Activated T-helper 9 cell treated with anti-CD3 and anti-CD28 coated beads, Interleukin-2, amount 50 U/mL, for 16 hours (primary cell): ENCODE measurements at regions not wholly inside any gene's neighbourhood (a gene's known extent, or its start where the extent isn't known, plus 50 kb on each side); places are given as distances from the start of the nearest gene placed in this dataset.

Experiments used
- DNase-seq: peaks from one replicate; pipeline ENCODE4 v3.0.0-alpha.2; 2020; ENCODE audit warnings: low read depth

DNA sequence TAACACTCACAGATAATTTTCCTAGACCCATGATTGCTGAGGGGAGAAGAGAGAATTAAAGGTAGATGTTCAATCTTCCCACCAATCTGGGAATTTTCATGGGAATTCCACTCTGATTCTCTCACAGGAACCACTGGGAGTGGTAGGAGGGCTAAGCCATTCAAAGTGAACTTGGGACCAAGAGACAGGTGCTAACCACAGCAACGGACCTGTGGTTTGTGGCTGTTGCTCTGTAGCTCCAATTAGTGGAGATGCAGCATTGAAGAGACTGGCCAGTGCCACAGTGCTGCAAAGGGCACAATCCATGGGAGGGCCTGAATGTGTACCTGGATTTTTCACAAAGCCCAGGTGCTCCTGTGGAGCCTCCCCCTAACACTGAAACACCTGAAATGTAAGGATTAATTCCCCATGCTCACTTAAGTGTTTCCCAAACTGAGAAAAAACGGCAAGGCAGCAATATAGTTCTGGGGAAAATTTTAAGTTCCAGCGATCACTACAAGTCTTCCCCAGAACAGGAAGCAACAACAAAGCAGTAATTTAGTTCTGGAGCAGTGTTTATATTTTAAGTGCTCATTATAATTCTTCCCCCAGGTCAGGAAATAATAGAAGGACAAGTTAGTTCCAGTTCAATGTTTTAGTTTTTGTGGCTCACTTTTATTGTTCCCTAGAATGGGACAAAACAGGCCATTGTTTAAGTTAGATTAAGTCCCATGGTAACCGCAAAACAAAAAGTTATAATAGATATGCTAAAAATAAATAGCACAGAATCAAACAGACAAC lies 1045.8 kb downstream of the CNTNAP5 start:
- DNase-seq = no peak

DNA sequence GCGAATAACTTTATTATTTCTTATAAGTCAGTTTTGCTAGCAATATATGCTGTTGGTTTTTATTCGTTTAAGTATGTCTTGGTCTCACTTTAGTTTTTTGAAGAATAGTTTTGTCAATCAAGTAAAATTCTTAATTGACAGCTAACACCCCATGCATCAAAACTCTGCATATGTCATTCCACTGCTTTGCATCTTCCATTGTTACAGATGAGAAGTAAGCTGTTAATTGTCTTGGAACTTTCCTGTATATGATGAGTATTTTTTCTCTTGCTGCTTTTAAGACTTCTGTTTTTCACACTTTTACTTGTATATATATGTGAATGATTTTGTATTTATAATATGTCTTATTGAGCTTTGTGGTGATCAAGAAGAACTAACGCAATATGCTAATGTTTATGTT lies 1048.4 kb downstream of the CNTNAP5 start:
- no peak for DNase-seq

DNA sequence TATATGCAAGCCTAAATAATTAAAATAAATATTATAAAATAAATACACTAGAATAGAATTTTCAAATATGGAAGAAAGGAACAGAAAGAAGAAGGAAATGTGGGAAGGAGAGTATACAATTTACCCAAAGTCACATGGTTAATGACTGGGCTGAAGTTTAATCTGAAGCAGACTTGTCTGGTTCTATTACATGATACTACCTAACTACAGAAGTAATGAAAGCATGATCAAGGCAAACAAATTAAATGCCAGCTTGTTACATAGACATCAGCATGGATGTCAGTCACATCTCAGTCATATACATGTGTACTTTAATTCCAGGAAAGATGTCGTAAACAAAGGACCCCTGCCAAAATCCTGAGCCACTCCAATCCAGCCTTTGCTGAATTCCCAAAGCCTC lies 1060.8 kb downstream of the CNTNAP5 start:
- no peak for DNase-seq

DNA sequence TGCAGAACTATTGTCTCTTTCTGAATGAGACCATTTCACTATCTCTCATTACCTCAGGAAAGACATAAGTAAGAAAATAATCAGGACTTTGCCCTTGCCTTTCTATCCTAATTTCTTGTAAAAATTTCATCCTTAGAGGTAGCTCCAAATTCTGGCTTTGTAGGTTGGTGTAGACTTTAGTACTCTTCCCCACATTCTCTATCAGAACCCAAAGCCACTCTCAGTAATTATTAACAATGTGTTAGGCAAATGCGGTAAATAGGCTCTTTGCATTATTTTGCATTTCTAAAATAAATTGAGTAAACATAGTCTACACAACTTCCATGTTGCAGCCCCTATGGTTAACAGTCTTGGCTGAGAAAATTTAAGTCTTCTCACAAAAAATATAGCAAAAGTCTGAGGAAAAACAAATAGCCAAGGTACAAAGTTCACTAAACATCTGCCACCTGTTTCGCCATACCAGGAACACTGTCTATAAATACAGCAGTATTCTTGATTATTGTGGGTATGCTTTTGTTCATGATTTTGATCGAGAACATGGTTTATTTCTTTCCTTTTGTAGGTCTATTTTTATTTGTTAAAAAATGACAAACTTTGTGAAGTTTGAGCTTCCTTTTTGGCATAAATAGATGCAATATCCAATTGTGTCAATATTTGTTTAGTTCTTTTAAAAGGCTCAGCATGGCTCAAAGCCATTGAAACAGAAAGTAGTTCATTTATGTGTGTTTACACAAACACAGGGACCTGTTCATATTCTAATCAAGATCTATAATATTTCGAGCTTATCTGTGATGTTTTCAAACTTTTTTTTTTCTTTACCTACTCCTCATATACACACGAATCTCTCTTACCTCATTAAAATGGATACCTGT lies 1061.5 kb downstream of the CNTNAP5 start:
- DNase-seq = no peak

DNA sequence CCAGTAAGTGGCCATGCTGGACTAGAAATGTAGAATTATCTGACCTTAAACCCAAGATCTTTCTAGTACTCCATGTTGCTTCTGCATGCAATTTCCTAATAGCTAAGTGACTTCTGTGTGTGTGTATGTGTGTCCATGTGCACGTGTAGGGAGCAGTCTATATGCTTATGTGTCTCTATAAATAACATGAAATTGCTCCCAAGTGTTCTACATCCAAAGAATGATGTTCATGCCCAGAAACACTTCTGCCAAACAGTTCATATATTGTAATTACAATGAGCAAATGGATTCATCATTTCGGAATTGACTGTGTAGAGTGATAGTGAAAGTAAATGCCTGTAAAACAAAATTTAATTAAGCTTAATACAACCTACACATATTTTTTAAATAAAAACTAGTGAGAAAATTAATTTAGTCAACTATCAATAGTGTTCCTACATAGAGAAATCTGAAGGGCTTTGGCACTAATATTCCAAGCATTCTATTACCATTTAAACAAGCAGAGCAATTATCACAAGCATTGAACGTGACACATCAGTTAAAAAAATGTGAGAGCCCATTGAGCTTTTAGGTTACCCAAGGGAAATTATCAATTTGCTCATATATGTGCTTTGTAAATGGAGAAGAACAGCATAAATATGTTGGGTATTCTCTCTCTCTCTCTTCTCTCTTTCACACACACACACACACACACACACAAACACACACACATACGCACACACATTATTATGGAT lies 1067.4 kb downstream of the CNTNAP5 start:
- no peak for DNase-seq

DNA sequence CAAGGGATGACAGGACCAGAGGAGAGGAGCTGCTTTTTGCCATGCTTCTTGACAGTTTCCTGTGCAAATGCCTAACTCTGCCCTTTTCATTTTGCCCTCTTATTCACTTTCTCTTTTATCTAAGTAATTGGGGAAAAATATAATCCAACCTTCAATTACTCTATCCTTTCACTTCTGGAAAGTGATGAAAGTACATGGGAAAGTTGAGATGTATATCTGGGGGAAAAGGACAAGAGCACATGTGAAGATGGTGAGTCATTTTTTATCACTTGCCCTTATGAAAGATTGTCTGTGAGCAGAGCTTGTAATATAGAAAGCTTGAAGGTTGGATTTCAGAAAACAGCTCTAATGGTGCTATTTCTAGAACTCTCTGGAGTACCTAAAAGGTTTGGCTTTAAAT lies 1070.7 kb downstream of the CNTNAP5 start:
- no peak for DNase-seq

DNA sequence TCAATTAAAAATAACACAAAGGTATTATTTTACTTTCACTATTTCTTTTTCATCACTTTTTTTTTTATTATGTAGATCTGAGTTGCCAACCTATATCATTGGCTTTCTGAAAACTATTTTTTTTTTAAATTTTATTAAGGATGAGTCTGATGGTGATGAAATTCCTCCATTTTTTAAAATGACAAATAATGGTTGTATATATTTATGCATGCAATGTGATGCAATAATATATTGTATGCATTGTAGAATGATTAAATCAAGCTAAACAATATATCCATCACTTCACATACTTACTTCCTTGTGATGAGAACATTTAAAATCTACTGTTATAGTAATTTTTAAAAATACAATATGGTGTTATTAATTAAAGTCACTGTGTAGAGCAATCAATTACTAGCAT lies 1081.6 kb downstream of the CNTNAP5 start:
- DNase-seq = no peak

DNA sequence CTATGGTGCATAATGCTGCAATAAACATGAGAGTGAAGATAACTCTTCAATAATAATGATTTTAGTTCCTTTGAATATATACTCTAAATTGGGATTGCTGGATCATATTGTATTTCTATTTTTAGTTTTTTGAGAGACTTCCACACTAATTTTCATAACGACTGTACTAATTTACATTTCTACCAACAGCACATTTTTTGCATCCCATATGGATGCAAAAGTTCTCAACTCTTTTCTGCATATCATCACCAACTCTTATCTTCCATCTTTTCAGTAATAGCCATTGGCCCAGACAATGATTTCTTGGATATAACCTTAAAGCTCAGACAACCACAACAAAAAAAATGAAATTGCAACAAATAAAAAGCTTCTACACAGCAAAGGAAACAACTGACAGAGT lies 1082.4 kb downstream of the CNTNAP5 start:
- no peak for DNase-seq

DNA sequence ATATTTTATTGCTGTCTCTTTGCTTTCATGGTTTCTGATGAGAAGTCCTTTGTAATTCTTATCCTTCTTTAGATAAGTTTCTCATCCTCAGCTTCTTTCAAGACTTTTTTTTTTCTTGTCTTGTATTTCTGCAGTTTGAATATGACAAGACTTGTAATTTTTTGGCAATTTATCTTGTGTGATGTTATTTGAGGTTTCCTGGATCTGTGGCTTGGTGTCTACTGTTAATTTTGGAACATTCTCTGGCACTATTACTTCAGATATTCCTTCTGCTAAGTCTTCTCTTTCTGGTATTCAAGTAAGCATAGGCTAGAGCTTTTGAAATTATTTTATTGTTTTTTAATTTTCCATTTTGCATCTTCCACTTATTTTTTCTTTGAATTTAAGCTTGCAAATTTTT lies 1083.2 kb downstream of the CNTNAP5 start:
- DNase-seq = no peak

DNA sequence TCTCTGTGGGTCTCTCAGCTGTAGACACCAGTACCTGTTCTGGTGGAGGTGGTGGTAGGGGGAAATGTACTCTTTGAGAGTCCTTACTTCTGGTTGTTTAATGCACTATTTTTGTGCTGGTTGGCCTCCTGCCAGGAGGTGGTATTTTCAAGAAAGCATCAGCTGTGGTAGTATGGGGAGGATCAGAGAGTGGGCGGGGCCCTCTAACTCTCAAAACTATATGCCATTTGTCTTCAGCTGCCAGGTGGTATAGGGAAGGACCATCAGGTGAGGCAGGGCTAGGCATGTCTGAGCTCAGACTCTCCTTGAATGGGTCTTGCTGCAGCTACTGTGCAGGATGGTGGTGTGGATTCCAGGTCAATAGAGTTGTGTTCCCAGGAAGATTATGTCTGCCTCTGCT lies 1100.8 kb downstream of the CNTNAP5 start:
- no peak for DNase-seq

DNA sequence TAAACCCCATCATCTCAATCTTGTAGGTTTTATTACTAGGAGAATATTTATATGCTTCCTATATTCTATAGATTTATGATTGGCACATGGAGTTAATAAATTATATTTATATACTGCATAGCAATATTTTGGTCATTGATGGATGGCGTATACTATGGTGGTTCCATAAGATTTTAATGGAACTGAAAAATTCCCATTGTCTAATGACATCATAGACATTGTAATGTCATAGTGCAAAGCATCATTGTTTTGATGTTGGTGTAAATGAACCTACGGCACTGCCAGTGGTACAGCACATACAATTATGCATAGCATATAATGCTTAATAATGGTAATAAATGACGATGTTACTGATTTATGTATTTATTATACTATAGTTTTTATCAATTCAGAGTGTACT lies 1135.9 kb downstream of the CNTNAP5 start:
- DNase-seq = no peak

DNA sequence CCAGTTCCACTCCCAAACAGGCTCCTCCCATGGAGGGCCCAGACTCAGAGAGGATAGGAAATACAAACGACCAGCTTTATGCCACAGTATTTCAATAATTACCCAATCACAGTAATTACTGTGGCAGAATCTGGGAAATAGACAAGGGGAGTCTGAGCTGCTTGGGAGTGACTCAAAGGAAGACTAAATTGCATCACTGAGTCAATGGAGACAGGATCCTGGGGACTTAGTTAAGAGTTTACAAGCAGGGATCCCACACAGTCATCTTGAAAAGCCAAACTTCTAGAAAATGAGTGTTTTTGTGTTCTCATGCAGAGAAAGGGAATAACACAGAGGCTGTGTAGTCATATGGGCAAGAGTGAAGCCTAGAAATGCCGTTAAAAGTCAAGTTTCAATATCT lies 1142.1 kb downstream of the CNTNAP5 start:
- no peak for DNase-seq

DNA sequence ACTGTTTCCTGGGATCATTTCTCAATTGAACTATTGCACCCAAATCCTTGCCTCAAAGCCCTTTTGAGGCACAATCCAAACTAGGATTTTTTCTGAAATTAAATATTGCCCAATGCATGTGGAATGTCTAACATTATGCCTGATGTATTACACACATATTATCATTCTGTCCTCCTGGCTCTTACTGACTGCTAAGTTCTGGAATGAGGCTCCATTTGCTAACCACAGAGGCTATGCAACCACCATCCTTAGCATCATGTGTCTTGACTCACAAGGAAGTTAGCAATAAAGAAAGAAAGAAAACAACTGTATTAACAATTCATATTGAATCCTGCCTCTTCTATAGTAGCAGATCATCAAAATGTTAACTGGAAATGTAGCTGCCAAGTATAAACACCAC lies 1142.7 kb downstream of the CNTNAP5 start:
- no peak for DNase-seq

DNA sequence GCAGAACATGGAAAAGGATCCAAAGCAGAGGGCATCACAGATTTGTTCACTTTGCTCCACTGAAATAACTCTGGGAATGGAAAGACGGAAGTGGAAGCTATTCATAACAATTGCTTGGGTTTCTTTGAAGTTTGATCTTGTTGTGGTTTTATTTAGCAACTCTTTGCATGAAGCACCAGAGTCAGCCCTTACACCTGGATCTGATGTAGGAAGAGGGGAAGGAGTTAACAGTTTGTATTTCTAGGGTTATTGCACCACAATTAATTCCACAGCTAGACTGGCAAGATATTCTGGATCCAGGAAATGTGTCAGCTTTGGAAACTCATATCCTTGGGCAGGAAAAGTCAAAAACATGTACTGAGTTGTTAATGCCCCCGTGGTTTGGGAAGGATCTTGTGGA lies 1143.4 kb downstream of the CNTNAP5 start:
- DNase-seq = no peak

DNA sequence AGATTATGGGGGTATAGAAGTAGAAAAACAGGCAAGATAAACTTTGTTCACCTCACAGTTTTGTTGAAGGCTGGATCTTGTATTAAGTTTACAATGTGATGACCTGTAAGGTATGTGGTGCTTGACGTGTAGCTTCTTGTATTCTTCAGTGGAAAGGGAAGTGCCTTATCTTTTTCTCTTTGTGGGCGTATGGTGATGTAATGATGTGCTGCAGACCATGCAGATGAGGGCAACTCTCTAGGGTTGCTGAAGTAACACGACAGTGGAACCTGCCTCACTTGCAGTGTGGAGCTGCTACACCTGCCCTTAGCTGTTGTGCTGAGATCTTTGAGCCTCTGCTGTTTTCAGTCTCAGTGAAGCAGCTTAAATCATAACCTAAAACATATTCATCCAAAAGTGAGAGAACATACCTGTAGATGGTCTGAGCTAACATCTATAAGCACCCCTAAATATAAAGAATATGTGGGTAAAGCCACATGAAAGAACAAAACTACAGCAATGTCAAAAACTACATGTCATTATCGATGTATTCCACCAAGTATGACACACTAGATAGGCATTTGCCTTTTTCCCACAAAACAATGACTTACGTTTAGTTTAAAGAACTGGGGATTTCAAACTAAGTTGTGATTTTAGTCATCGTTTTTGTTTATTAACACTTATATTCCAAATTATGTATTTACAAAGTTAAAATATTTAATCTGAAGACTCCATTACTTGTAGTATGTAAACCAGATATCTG lies 1144.1 kb downstream of the CNTNAP5 start:
- DNase-seq = no peak

DNA sequence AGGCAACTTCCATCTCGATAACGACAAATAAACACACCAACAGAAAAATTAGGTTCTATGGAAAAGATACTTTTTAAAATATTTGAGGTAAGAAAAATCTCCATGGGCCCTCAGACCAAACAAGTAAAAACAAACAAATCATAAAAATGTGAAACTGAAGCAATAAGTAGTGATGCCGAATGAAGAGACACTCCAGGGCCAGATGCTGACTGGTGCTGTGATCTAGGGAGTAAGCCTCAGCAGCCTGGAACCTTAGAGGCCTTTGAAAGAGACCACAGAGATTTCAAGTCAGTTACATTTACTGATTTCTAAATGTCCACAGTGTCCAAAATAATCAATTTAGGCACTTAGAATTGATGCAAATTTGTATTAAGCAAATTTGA lies 1144.7 kb downstream of the CNTNAP5 start:
- DNase-seq = no peak

DNA sequence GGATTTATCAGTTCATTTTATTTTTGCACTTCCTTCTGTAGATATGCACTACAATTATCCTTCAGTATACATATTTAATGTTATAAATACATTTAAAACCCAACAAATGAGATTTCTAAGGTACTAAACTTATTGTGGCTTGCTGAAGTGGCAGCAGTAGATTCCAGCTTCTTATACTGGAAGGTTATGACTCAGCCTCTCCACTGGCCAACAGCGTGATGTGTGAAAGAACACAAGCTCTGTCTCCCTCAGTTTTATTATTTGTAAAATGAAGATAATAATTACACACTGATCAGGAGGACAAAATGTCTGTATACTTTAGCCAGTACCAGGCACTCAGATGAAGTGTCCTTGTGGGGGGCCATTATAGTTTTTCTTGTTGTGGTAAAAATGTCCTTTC lies 1147.1 kb downstream of the CNTNAP5 start:
- DNase-seq = no peak

DNA sequence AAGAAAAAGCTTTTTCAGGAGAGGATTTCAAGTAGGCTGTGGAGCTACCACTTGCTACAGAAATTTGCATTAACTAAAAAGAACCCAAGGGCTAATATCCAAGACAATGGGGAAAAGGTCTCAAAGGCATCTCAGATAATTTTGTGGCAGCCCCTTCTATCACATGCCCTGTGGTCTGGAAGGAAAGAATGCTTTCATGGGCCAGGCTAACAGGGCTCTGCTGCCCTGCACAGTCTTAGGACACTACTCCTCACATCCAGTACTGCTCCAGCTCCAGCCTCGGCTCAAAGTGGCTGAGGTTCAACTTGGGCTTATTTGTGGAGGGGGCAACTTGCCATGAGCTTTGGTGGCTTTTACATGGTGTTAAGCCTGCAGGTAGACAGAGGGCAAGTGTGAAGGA lies 1150.3 kb downstream of the CNTNAP5 start:
- DNase-seq = no peak

DNA sequence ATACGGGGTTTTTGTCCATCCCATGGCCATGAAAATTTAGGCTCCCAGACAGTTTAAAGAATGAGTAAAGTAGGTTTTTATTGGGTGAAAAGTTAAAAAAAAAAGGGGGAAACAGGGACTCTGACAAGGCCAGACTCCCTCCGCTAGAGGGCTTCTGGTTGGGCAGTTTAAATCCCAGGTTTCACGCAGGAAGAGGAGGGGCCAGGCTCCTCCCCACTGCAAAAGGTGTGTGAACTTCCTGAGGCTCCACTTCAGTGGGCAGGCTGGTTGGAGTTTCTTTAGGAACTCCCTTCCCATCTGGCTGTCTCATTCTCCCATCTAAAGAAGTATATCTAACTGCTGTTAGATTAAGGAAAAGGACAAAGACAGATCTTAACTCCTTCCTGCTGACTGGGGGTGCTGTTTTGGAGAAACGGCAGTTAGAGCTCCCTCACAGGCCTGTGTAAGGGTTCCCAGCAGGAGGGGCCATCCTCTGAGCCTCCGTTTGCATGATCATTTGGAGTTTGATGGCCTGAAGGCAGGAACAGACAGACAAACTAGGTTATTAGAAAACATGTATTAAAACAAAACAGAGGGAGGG lies 1160.7 kb downstream of the CNTNAP5 start:
- DNase-seq = no peak

DNA sequence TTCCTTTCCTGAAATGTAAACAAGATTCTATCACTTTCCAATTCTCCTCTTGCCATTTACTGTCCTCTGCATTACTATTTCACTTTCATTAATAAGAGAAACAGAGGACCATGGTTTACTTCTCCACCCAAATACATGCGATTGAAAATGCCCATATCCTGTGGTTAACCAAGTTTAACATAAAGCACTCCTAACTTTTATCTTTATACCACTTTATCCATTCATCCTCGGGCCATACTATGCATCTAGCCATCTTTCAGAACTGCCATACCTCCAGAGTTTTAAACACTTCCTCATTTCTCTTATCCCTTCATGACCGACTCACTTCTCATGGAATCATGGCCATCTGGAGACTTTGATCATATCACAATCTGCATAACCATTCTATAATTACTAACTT lies 1182.3 kb downstream of the CNTNAP5 start:
- DNase-seq = no peak

DNA sequence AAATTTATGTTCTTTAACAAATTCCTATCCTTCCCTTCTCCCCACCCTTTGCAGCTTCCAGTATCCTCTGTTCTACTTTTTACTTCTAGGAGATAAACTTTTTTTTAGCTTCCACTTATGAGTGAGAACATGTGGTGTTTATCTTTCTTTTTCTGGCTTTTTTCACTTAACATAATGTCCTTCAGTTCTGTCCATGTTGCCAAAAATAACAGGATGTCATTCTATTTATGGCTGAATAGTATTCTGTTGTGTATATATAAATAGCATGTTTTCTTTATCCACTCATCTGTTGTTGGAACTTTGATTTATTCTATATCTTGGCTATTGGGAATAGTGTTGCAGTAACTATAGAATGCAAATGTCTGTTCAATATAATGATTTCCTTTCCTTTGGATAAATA lies 1191.2 kb downstream of the CNTNAP5 start:
- no peak for DNase-seq

DNA sequence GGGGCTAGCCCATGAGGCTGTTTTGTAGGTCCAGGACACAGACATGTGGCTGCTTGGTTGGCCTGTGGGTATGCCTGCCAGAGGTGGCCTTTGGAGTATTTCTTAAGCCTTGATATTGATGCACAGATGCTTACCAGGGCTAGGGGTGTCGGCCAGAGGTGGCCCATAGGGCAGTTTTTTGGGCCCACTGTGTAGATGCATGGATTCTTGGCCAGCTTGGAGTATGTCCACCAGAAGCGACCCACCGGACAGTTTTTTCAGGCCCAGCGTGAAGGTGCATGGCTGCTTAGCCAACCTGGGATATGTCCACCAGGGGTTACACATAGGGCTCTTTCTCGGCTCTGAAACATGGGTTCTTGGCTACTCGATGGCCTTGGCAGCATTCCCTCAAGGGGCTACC lies 1199.1 kb downstream of the CNTNAP5 start:
- DNase-seq = no peak
